ENCODE measurements at regions not wholly inside any gene's neighbourhood (a gene's known extent, or its start where the extent isn't known, plus 50 kb on each side); places are given as distances from the start of the nearest gene placed in this dataset.

DNA sequence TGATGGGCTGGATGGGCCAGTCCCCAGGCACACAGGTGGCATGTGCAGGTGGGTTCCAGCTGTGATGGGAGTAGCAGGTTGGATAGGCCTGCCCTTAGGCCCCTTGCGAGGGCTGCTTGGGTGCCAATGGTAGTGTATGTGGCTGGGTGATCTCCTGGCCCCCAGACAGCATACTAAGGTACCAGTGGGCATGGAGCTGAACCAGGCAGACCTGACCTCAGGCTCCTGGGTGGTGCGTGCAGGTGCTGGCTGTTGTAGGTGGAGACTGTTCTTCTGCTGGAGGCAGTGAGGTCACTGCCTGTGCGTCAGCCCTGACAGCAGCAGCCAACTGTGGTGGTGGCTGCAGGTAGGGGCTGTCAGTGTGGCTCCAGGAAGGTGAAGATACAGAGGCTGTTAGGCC, 384.7 kb downstream of the ANKRD7 start:
- TF ChIP-seq POLR2A (IDR thresholded peaks at IDR 0.05; ENCODE audit: low read depth, low read length), result no peak
- no peak for TF ChIP-seq POLR2AphosphoS5 (IDR thresholded peaks at IDR 0.05; ENCODE audit: low read depth, low read length)
- no peak for TF ChIP-seq TAF1 (IDR thresholded peaks at IDR 0.05; ENCODE audit: low read depth, low read length)
- no peak for TF ChIP-seq SPI1 (IDR thresholded peaks at IDR 0.05; ENCODE audit: low read depth, low read length)
